ENCODE measurements at regions not wholly inside any gene's neighbourhood (a gene's known extent, or its start where the extent isn't known, plus 50 kb on each side); places are given as distances from the start of the nearest gene placed in this dataset.
A peak's percentile ranks its signal among the peaks of the same experiment; 100 is the strongest.

- DNase-seq, result no peak
Measured at GRCh38 chr2:129882476-129882875, 97.0 kb upstream of the RAB6C start.

- DNase-seq, result no peak
Measured at GRCh38 chr2:129883121-129883520, 96.3 kb upstream of the RAB6C start.

- DNase-seq, result no peak
Measured at GRCh38 chr2:129884221-129884786, 95.2 kb upstream of the RAB6C start.

GRCh38 chr2:129885735-129886134 is 93.7 kb upstream of the RAB6C start:
- no peak for DNase-seq

GRCh38 chr2:129887688-129888266 is 91.7 kb upstream of the RAB6C start:
- no peak for DNase-seq

GRCh38 chr2:129888461-129888860 is 91.0 kb upstream of the RAB6C start:
- DNase-seq, result no peak

- DNase-seq, result peak; percentile 67
Measured at GRCh38 chr2:129888896-129889295, 90.6 kb upstream of the RAB6C start.

GRCh38 chr2:129891341-129892320 is 87.8 kb upstream of the RAB6C start:
- no peak for DNase-seq

- no peak for DNase-seq
Measured at GRCh38 chr2:129892360-129892759, 87.1 kb upstream of the RAB6C start.

- DNase-seq, result no peak
Measured at GRCh38 chr2:129892773-129893172, 86.7 kb upstream of the RAB6C start.

GRCh38 chr2:129893244-129893643 is 86.2 kb upstream of the RAB6C start:
- DNase-seq, result no peak

- no peak for DNase-seq
Measured at GRCh38 chr2:129894616-129895015, 84.8 kb upstream of the RAB6C start.

- no peak for DNase-seq
Measured at GRCh38 chr2:129895061-129895460, 84.4 kb upstream of the RAB6C start.

- no peak for DNase-seq
Measured at GRCh38 chr2:129895526-129896082, 83.9 kb upstream of the RAB6C start.

GRCh38 chr2:129896226-129897100 is 83.0 kb upstream of the RAB6C start:
- DNase-seq, result no peak

- no peak for DNase-seq
Measured at GRCh38 chr2:129901754-129902415, 77.6 kb upstream of the RAB6C start.

GRCh38 chr2:129902731-129903585 is 76.5 kb upstream of the RAB6C start:
- DNase-seq, result no peak

- DNase-seq, result no peak
Measured at GRCh38 chr2:129903586-129904425, 75.7 kb upstream of the RAB6C start.

GRCh38 chr2:129904532-129905446 is 74.7 kb upstream of the RAB6C start:
- DNase-seq, result no peak
